HS-27A (cell line): ENCODE measurements at regions not wholly inside any gene's neighbourhood (a gene's known extent, or its start where the extent isn't known, plus 50 kb on each side); places are given as distances from the start of the nearest gene placed in this dataset.
"Not testable (repeated sequence)": the region's sequence is repeated elsewhere in the genome, so short reads cannot be mapped to it uniquely, and the experiment has no call there.

ENCODE experiments used
- DNase-seq: peaks from one replicate; pipeline ENCODE4 v3.0.0-alpha.2; 2012; ENCODE audit warnings: low read depth, missing footprints

GRCh38 chr3:95759614-95760301 is 1054.6 kb upstream of the EPHA6 start:
- DNase-seq: no peak

- DNase-seq: no peak
These were observed 1038.8 kb upstream of the EPHA6 start for GRCh38 chr3:95775486-95776094.

- no peak for DNase-seq
These were observed 1032.8 kb upstream of the EPHA6 start for GRCh38 chr3:95781598-95781997.

- no peak for DNase-seq
These were observed 1025.3 kb upstream of the EPHA6 start for GRCh38 chr3:95789111-95789510.

GRCh38 chr3:95797081-95797480 is 1017.3 kb upstream of the EPHA6 start:
- no peak for DNase-seq

- DNase-seq: no peak
These were observed 1015.8 kb upstream of the EPHA6 start for GRCh38 chr3:95798628-95799027.

DNA sequence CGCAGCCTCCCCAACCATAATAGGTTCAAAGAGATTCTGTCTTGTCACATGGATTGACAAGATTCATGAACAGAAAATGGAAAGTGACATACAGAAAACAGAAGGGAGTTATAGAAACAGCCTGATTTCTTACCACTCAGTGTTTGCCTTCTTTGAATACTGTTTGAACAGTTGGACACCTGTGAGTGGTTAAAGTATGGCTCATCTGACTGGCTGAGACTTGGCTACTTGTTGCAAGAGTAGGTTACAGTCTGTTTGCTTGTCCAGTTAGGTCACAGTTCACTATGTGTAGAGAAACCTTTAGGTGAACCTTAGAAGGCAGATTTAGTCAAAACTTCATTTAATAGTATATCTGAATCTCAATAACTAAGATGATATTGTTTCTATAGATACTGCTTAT is 1003.9 kb upstream of the EPHA6 start:
- DNase-seq: no peak

DNA sequence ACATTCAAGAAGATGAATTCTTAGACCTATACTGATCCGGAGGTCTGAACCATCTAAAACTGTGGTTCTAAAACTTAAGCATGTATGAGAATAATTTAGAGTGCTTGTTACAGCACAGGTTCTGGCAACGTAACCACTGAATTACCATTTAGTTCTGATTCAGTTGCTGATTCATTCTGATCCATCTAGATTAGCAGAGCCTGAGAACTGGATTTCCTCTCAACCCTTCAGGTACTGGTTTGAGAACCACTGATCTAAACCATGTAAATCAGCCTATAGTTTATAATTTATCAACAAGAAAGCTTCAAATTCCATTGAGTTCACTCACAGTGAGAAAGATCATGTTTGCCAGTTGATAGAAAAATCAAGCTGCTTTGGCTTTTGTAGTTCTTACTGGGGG is 1001.1 kb upstream of the EPHA6 start:
- DNase-seq: no peak

GRCh38 chr3:95815828-95816227 is 998.6 kb upstream of the EPHA6 start:
- DNase-seq: no peak

- no peak for DNase-seq
These were observed 988.0 kb upstream of the EPHA6 start for GRCh38 chr3:95826419-95826818.

DNA sequence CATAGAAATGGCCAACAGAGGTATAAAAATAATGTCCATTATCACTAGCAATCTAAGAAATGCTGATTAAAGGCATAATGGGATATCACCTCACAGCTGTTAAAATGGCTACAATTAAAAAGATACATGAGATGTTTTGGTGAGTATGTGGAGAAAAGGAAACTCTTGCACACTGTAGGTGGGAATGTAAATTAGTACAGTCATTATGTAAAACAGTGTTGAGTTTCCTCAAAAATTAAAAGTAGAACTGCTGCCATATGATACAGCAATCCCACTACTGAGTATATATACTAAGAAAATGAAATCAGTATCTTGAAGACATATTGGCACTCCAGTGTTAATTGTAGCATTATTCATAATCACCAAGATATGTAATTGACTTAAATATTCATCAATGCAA is 982.2 kb upstream of the EPHA6 start:
- DNase-seq: no peak

GRCh38 chr3:95860628-95861027 is 953.8 kb upstream of the EPHA6 start:
- not testable (repeated sequence) for DNase-seq

DNA sequence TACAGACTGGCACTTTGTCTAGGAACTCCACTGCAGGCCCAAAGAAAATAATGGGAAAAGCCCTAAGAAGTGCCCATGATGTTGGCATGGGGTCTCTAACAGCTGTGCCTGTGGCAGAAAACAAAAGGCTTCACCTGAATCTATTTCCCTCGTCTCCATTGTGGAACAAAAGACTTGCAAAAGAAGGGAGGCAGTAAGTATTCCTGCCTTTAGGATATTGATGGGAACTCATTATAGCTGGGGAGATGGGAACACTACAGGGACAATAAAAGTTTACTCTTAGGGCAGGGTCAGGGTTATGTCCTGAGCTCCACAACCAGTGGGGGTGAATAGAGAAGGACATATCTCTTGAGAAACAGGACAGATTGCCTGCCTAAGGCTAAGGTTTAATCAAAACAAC is 930.6 kb upstream of the EPHA6 start:
- no peak for DNase-seq

- DNase-seq: no peak
These were observed 927.8 kb upstream of the EPHA6 start for GRCh38 chr3:95886616-95887015.

DNA sequence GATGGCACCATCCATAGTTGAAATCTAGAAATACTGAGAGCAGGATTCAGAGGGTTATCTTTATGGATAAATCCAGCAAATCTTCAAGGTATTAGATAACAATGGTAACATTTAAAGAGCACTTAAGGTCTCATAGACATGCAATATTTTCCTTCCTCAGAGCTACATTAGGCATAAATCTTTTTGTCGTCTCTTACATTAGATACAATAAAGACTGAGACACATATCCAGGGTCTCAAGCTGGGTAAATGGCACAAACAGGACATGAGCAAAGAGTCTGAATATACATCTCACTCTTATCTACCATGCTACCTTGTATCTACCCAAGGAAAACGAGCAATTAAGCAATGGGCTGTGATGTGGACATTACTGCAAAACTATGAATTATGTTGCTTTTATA is 927.3 kb upstream of the EPHA6 start:
- DNase-seq: no peak

- DNase-seq: no peak
These were observed 919.6 kb upstream of the EPHA6 start for GRCh38 chr3:95894820-95895219.

DNA sequence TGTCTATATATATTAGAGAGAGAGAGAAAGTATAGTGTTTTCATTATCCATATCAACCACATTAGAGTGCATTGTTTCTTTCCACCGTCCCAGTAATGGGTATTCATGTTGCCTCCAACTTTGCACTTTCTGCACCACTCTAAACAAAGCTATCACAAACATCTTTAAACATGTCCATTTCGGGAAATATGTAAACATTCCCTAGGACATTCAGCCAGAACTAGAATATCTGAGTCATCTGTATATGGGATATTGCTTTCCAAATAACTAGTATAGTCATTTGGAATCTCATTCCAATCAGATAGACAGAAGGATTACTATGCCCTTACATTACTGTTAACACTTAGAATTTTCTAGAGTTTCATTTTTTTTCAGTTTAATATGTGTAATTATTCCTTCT is 914.9 kb upstream of the EPHA6 start:
- DNase-seq: no peak

GRCh38 chr3:95899911-95900310 is 914.5 kb upstream of the EPHA6 start:
- no peak for DNase-seq

DNA sequence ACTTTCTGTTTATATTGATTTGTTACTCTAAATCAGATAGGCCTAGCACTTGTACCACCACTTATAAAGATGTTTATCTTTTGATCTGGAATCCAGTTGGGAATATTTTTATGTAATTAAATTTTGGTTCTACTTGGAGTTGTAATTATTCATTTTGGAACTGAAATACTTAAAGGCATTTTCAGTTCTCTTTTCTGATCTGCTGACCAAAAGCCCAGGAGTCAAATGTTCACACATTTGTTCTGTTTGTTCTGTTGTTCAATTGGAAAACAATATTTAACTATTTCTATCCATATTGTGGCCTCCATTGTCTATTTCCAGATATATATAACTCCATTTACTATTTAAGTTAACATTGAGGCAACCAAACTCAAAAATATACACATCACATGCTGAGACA is 912.4 kb upstream of the EPHA6 start:
- no peak for DNase-seq

DNA sequence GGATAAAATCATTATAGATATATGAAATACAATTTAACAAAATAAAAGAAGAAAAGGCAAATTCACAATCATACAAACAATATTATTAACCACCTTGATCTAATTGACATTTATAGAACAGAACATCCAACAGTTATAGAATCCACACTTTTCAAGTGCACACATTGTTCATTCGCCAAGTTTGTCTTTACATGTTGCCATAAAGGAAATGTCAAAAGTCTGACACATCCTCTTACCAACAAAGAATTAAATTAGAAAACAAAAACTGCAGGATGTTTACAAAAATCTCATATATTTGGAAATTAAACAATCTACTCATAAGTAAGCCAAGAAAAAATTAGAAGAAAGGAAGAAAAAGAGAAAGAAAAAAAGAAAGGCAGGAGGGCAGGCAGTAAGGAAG is 909.2 kb upstream of the EPHA6 start:
- DNase-seq: no peak

DNA sequence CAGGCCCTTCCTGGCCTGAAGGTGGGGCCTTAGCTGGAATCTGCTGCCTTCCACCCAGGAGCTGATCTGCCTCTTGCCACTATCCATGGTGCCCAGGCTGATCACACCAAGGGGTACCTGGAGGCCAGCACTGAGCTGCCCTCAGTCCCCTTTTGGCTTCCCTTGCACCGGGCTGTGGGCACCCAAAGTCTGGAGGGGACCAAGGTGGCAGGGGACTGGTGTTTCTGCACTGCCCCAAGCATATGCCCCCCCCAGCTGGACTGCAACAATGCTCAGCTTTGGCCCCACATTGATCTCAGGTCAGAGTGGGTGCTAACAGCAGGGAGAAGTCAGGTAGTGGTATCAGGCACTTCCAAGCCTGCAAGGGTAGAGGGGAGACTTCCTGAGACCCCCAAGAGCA is 902.6 kb upstream of the EPHA6 start:
- no peak for DNase-seq

DNA sequence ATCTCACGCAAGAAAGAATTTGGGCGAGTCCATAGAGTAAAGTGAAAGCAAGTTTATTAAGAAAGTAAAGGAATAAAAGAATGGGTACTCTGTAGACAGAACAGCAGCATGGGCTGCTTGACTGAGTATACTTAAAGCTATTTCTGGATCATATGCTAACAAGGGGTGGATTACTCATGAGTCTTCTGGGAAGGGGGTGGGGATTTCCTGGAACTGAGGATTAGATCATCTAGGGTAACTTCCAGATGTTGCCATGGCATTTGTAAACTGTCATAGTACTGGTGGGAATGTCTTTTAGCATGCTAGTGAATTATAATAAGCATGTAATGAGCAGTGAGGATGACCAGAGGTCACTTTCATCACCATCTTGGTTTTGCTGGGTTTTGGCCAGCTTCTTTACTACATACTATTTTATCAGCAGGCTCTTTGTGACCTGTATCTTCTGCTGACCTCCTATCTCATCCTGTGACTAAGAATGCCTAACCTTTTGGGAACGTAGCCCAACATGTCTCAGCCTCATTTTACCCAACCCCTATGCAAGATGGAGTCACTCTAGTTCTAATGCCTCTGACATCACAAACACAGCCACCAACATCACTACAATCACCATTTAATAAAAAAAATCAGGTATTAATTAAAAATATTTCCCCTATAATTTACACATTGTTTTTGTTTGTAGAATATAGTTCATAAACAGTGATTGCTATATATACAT is 890.7 kb upstream of the EPHA6 start:
- peak; percentile 26 for DNase-seq

- DNase-seq: no peak
These were observed 887.4 kb upstream of the EPHA6 start for GRCh38 chr3:95926904-95927501.
